CD14-positive monocyte (primary cell): ENCODE measurements at regions not wholly inside any gene's neighbourhood (a gene's known extent, or its start where the extent isn't known, plus 50 kb on each side); places are given as distances from the start of the nearest gene placed in this dataset.

Experiments used
- DNase-seq, 3 donors: peaks; one replicate each; pipeline ENCODE4 v3.0.0-alpha.2; 2011 to 2022
- H2AFZ ChIP-seq: 2 replicates; pipeline ENCODE4 v1.6.0; 2012; ENCODE audit warnings: mild to moderate bottlenecking, low read depth, low read length, inconsistent platforms; ENCODE audit not compliant: insufficient read depth, poor library complexity, severe bottlenecking
- H3K27ac ChIP-seq, 2 donors: 1 replicate in 1 of 2; 2 replicates in 1 of 2; pipeline ENCODE4 v1.5.1; 2012 to 2013; ENCODE audit warnings: low read length in 2 of 2, control low read depth in 1 of 2, inconsistent platforms in 1 of 2, low read depth in 1 of 2, mild to moderate bottlenecking in 1 of 2
- H3K27me3 ChIP-seq, 2 donors: one replicate each; pipeline versions ENCODE4 v1.6.0 to v1.6.1; 2011 to 2013; ENCODE audit warnings: low read length in 2 of 2; ENCODE audit not compliant: control insufficient read depth in 2 of 2, insufficient read depth in 2 of 2
- H3K36me3 ChIP-seq, 2 donors: replicated peaks in 1 of 2; 1 replicate in 1 of 2; 2 replicates in 1 of 2; pipeline versions ENCODE4 v1.5.1 to v1.6.1; 2012 to 2013; ENCODE audit warnings: low read length in 2 of 2, control low read depth in 1 of 2, inconsistent platforms in 1 of 2, mild to moderate bottlenecking in 1 of 2; ENCODE audit not compliant: insufficient read depth in 2 of 2, control insufficient read depth in 1 of 2
- H3K4me1 ChIP-seq, 2 donors: 1 replicate in 1 of 2; 2 replicates in 1 of 2; pipeline versions ENCODE4 v1.5.1 to v1.6.1; 2012 to 2013; ENCODE audit warnings: low read length in 2 of 2, control low read depth in 1 of 2, inconsistent platforms in 1 of 2, mild to moderate bottlenecking in 1 of 2, moderate library complexity in 1 of 2; ENCODE audit not compliant: insufficient read depth in 2 of 2, control insufficient read depth in 1 of 2
- H3K4me2 ChIP-seq: replicated peaks from 2 replicates; pipeline ENCODE3; 2012; ENCODE audit warnings: low read length, moderate library complexity, mild to moderate bottlenecking; ENCODE audit not compliant: poor library complexity, severe bottlenecking; ENCODE audit errors: extremely low read depth
- H3K4me3 ChIP-seq, 3 experiments: fragments of 200-600 bp in 1 of 3; sonication (generic) in 1 of 3; replicated peaks in 1 of 3; 1 replicate in 2 of 3; 2 replicates in 1 of 3; pipeline ENCODE4 v1.5.1; 2011 to 2013; ENCODE audit warnings: low read length in 3 of 3, mild to moderate bottlenecking in 3 of 3, control low read depth in 2 of 3, low read depth in 2 of 3, inconsistent platforms in 1 of 3, moderate library complexity in 1 of 3
- H3K79me2 ChIP-seq: 2 replicates; pipeline ENCODE4 v1.6.0; 2012; ENCODE audit warnings: mild to moderate bottlenecking, control low read depth, inconsistent platforms, low read length, moderate library complexity; ENCODE audit not compliant: insufficient read depth
- H3K9ac ChIP-seq: 2 replicates; pipeline ENCODE4 v1.6.0; 2017; ENCODE audit warnings: low read length, mild to moderate bottlenecking; ENCODE audit not compliant: insufficient read depth, poor library complexity, severe bottlenecking
- H3K9me3 ChIP-seq, 2 donors: replicated peaks in 1 of 2; 1 replicate in 1 of 2; 2 replicates in 1 of 2; pipeline versions ENCODE4 v1.5.1 to v1.6.1; 2012 to 2013; ENCODE audit warnings: low read length in 2 of 2, control low read depth in 1 of 2; ENCODE audit not compliant: control insufficient read depth in 1 of 2, insufficient read depth in 1 of 2
- H4K20me1 ChIP-seq: 2 replicates; pipeline ENCODE4 v1.6.0; 2012; ENCODE audit warnings: mild to moderate bottlenecking, low read length, control low read depth, moderate library complexity; ENCODE audit not compliant: insufficient read depth
- H3K27ac Mint-ChIP-seq, 7 donors: one replicate each; pipeline ENCODE4 v1.8.0; 2020; ENCODE audit warnings: mild to moderate bottlenecking in 7 of 7, mixed read lengths in 7 of 7, moderate library complexity in 6 of 7, inconsistent platforms in 2 of 7
- H3K27me3 Mint-ChIP-seq, 3 donors: one replicate each; pipeline ENCODE4 v1.8.0; 2021 to 2022; ENCODE audit warnings: low read depth in 3 of 3, mild to moderate bottlenecking in 3 of 3, mixed read lengths in 3 of 3, moderate library complexity in 3 of 3, inconsistent platforms in 1 of 3
- H3K36me3 Mint-ChIP-seq, 2 donors: one replicate each; pipeline ENCODE4 v1.8.0; 2020; ENCODE audit warnings: mixed read lengths in 2 of 2, inconsistent platforms in 1 of 2, mild to moderate bottlenecking in 1 of 2
- H3K4me1 Mint-ChIP-seq: one replicate; pipeline ENCODE4 v1.8.0; 2020; ENCODE audit warnings: mild to moderate bottlenecking, mixed read lengths
- H3K4me3 Mint-ChIP-seq, 2 donors: one replicate each; pipeline ENCODE4 v1.8.0; 2020; ENCODE audit warnings: mild to moderate bottlenecking in 2 of 2, mixed read lengths in 2 of 2, moderate library complexity in 1 of 2
- H3K9me3 Mint-ChIP-seq, 7 donors: one replicate each; pipeline ENCODE4 v1.8.0; 2020 to 2022; ENCODE audit warnings: mixed read lengths in 7 of 7, mild to moderate bottlenecking in 6 of 7, moderate library complexity in 6 of 7, inconsistent platforms in 2 of 7
- WGBS: methylation state at CpG from one replicate; pipeline ENCODE4 v1.1.5; 2013; ENCODE audit warnings: missing lambda C conversion rate; ENCODE audit not compliant: insufficient coverage; 5-methylcytosine and 5-hydroxymethylcytosine counted together
- intact Hi-C, 2 donors: fragments of 100-400 bp; cut with micrococcal nuclease; formaldehyde crosslinking; loops; one replicate each; pipeline versions ENCODE4 v1.15.0 to v1.15.1; 2023
- TF ChIP-seq, protein P1 (sequence below): fragments of 200-600 bp; IDR thresholded peaks from one replicate; pipeline ENCODE4 v1.8.0; 2022; ENCODE audit warnings: antibody characterized with exemption, mild to moderate bottlenecking

DNA sequence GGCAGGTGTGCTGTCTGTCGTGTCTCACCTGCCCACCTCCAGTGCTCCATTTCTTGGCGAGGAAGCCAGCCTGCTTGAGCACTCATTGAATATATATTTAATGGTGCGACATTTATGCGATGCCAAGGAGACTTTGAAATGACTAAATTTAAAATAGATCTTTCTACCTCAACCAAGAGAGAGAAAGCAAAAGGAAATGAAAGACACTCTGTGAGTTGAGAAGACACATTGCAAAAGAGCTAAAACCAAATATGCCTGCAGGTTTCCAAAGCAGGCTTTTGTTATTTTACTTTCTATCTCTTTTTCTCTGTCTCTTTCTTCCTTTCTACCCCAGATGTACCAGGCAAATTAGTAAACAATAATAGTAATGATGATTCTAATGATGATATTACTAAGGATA lies 53.6 kb upstream of the AOAH start:
- Histone ChIP-seq H3K9ac (no peak overlapping the region), H3K79me2 (no peaks in the 10 kb centered on the region), H4K20me1 (no peaks in the 10 kb centered on the region), H3K27ac (no peak overlapping the region), H3K4me3 (no peak overlapping the region), H3K4me1 (peaks cover 54 to 68% of the 10 kb centered on the region in 2 donors), H2AFZ (no peak overlapping the region), H3K27me3 (no peaks in the 10 kb centered on the region), H3K36me3 (no peaks in the 10 kb centered on the region), H3K9me3 (no peaks in the 10 kb centered on the region), H3K4me2 (peak overlapping the region; percentile 16)
- DNase-seq = no peak
- 100% methylated on average over 1 of the region's 4 CpGs for WGBS
- Mint-ChIP-seq H3K4me3 (no peak overlapping the region), H3K27me3 (peaks cover 0 to 2% (median 1%) of the 10 kb centered on the region in 3 donors), H3K36me3 (peaks cover 4 to 12% of the 10 kb centered on the region in 2 donors), H3K9me3 (peaks cover 0 to 3% (median 0%) of the 10 kb centered on the region in 7 donors), H3K27ac (peak overlapping the region in 1 of 7 donors; percentile 22), H3K4me1 (peaks cover 66% of the 10 kb centered on the region)
- intact Hi-C loops = loop anchor here (5.0 kb wide), 1 partner anchor 41 kb away; no protein-coding TSS in a partner anchor
- TF ChIP-seq, protein P1, sequence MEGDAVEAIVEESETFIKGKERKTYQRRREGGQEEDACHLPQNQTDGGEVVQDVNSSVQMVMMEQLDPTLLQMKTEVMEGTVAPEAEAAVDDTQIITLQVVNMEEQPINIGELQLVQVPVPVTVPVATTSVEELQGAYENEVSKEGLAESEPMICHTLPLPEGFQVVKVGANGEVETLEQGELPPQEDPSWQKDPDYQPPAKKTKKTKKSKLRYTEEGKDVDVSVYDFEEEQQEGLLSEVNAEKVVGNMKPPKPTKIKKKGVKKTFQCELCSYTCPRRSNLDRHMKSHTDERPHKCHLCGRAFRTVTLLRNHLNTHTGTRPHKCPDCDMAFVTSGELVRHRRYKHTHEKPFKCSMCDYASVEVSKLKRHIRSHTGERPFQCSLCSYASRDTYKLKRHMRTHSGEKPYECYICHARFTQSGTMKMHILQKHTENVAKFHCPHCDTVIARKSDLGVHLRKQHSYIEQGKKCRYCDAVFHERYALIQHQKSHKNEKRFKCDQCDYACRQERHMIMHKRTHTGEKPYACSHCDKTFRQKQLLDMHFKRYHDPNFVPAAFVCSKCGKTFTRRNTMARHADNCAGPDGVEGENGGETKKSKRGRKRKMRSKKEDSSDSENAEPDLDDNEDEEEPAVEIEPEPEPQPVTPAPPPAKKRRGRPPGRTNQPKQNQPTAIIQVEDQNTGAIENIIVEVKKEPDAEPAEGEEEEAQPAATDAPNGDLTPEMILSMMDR = no peak

DNA sequence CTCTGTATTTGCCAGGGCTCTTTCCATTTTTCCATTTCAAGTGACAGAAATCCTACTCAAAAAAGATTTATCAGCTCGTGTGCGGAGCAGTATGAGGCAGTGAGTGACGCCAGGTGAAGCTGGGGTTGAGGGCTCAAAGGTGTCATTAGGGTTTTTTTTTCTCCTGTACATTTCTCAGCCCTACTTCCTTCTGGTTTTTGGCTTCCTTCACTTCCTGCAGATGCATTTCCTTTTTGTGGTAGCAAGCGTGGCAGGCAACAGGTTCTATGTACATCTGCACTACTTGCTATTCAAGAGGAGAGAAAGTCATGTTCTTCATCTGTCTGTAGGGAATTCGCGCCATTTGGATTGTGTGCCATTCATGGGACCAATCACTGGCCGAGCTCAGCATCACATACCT lies 52.8 kb upstream of the AOAH start:
- Histone ChIP-seq H3K36me3 (no peaks in the 10 kb centered on the region), H3K27me3 (no peaks in the 10 kb centered on the region), H4K20me1 (no peaks in the 10 kb centered on the region), H3K4me2 (peak overlapping the region; percentile 45), H3K9ac (no peak overlapping the region), H3K27ac (peak overlapping the region in 1 of 2 donors; percentile 90), H3K4me3 (peak overlapping the region in 1 of 3 experiments; percentile 42), H2AFZ (no peak overlapping the region), H3K79me2 (no peaks in the 10 kb centered on the region), H3K9me3 (no peaks in the 10 kb centered on the region), H3K4me1 (peaks cover 54 to 68% of the 10 kb centered on the region in 2 donors)
- peaks cover 4 to 12% of the 10 kb centered on the region in 2 donors for H3K36me3 Mint-ChIP-seq
- 0% methylated on average over 2 of the region's 7 CpGs for WGBS
- peaks cover 0 to 3% (median 0%) of the 10 kb centered on the region in 7 donors for H3K9me3 Mint-ChIP-seq
- peak overlapping the region in 1 of 2 donors; percentile 46 for H3K4me3 Mint-ChIP-seq
- H3K27me3 Mint-ChIP-seq = peaks cover 0 to 2% (median 1%) of the 10 kb centered on the region in 3 donors
- H3K4me1 Mint-ChIP-seq = peaks cover 66% of the 10 kb centered on the region
- peak overlapping the region; percentile 1 to 97 (median 75) for H3K27ac Mint-ChIP-seq
- peak; percentile 26 to 56 (median 34) for DNase-seq
- TF ChIP-seq, protein P1 = no peak
- intact Hi-C loops = loop anchor here (5.0 kb wide), 1 partner anchor 40 kb away; no protein-coding TSS in a partner anchor
